Gastrocnemius medialis (tissue), 4 donors: ENCODE measurements at regions not wholly inside any gene's neighbourhood (a gene's known extent, or its start where the extent isn't known, plus 50 kb on each side); places are given as distances from the start of the nearest gene placed in this dataset.

Source experiments
- ATAC-seq, 2 donors: fragments of 150-250 bp; one replicate each; pipeline ENCODE4 v1.9.1; 2016
- DNase-seq, 2 donors: peaks; one replicate each; pipeline ENCODE4 v3.0.0-alpha.2; 2019
- H3K27ac ChIP-seq, 4 donors: fragments of 200-600 bp; sonication (generic); 1 replicate in 1 of 4; 2 replicates in 3 of 4; pipeline ENCODE4 v1.5.1; 2016 to 2018; ENCODE audit warnings: mild to moderate bottlenecking in 2 of 4, moderate library complexity in 1 of 4
- H3K27me3 ChIP-seq, 3 donors: fragments of 200-600 bp; sonication (generic) in 2 of 3; 1 replicate in 1 of 3; 2 replicates in 2 of 3; pipeline versions ENCODE4 v1.5.1 to v1.6.0; 2016 to 2019; ENCODE audit warnings: mild to moderate bottlenecking in 1 of 3, moderate library complexity in 1 of 3
- H3K36me3 ChIP-seq, 2 donors: fragments of 200-600 bp; sonication (generic) in 1 of 2; one replicate each; pipeline ENCODE4 v1.5.1; 2017 to 2018
- H3K4me1 ChIP-seq, 2 donors: fragments of 200-600 bp; sonication (generic) in 1 of 2; one replicate each; pipeline ENCODE4 v1.5.1; 2016 to 2017; ENCODE audit warnings: mild to moderate bottlenecking in 2 of 2
- H3K4me3 ChIP-seq, 4 donors: fragments of 200-600 bp; sonication (generic) in 3 of 4; 1 replicate in 1 of 4; 2 replicates in 3 of 4; pipeline ENCODE4 v1.5.1; 2016 to 2019; ENCODE audit warnings: mild to moderate bottlenecking in 2 of 4
- H3K9me3 ChIP-seq, 3 donors: fragments of 200-600 bp; sonication (generic) in 2 of 3; 1 replicate in 1 of 3; 2 replicates in 2 of 3; pipeline ENCODE4 v1.5.1; 2016 to 2019
- POLR2A ChIP-seq, 2 donors: fragments of 450-650 bp; IDR thresholded peaks; one replicate each; pipeline ENCODE4 v1.6.1; 2017; ENCODE audit warnings: antibody characterized with exemption in 2 of 2, mild to moderate bottlenecking in 2 of 2, moderate library complexity in 2 of 2
- in situ Hi-C, 4 donors: fragments of 200-750 bp; cut with MboI; loops; one replicate each; pipeline versions ENCODE4 v1.15.0 to v1.8.0; 2017; ENCODE audit warnings: low sequenced_read_pairs in 4 of 4
- intact Hi-C: fragments of 100-400 bp; cut with DNase I; formaldehyde crosslinking; loops from one replicate; pipeline ENCODE4 v1.15.1; 2023; ENCODE audit warnings: low total_unique reads
- TF ChIP-seq, protein P1 (sequence below), 5 experiments: fragments of 450-650 bp in 3 of 5; fragments of 200-600 bp in 2 of 5; sonication (generic) in 2 of 5; IDR thresholded peaks in 4 of 5; conservative IDR thresholded peaks in 1 of 5; 1 replicate in 4 of 5; 2 replicates in 1 of 5; pipeline ENCODE4 v1.5.1; 2016 to 2019; ENCODE audit warnings: antibody characterized with exemption in 5 of 5, mild to moderate bottlenecking in 3 of 5, moderate library complexity in 3 of 5

DNA sequence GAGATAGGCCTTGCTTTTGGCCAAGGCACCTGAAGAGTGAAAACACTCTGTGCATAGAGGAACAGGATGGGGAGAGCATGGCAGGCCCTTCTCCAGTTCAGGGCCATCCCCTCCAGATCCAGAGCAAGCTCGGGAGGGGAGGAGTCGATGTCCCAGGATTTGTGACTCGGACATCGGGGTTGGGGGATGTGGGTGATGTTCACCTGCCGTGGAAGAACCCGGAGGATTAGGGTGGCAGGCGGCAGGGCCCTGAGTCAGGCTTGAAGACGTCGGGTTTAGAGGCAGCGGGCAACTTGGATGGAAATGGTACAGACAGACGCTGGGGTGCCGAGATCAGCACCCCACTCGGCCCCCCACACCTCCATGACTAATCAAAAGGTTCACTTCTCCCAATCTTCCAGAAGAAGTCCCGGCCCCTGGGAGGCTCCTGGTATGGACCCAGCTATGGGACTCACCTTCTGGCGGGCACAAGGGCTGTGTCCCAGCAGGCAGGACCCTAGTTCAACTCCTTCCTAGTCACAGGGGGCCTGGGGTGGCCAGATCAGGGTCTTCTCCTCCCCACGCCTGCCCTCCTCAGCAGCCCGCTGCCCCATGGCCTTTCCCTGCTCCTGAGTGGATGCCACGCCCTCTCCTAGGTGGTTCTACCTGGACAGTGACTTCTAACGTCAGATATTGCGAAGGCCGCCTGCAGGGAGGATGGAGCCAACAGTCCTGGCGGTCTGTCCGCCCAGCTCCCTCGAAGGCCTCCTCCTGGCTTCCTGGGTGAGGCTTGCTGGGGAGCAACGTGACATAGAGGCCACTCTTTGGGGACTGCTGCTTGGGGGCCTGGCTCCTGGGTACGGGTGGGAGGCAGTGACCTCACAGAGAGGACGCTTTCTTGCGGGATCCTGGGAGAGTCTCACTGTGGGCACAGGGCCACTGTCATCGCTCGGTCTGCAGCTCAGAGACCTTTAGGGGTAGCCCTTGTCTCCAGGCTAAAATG lies 792.5 kb downstream of the BRD1 start:
- Histone ChIP-seq H3K4me1 (no peaks in the 10 kb centered on the region), H3K36me3 (no peaks in the 10 kb centered on the region), H3K27me3 (peaks cover 0 to 8% (median 0%) of the 10 kb centered on the region in 3 donors), H3K27ac (no peak overlapping the region), H3K9me3 (no peaks in the 10 kb centered on the region), H3K4me3 (no peak overlapping the region)
- TF ChIP-seq, protein P1, sequence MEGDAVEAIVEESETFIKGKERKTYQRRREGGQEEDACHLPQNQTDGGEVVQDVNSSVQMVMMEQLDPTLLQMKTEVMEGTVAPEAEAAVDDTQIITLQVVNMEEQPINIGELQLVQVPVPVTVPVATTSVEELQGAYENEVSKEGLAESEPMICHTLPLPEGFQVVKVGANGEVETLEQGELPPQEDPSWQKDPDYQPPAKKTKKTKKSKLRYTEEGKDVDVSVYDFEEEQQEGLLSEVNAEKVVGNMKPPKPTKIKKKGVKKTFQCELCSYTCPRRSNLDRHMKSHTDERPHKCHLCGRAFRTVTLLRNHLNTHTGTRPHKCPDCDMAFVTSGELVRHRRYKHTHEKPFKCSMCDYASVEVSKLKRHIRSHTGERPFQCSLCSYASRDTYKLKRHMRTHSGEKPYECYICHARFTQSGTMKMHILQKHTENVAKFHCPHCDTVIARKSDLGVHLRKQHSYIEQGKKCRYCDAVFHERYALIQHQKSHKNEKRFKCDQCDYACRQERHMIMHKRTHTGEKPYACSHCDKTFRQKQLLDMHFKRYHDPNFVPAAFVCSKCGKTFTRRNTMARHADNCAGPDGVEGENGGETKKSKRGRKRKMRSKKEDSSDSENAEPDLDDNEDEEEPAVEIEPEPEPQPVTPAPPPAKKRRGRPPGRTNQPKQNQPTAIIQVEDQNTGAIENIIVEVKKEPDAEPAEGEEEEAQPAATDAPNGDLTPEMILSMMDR (IDR thresholded peaks at IDR 0.05 in 4 of 5, conservative IDR thresholded peaks at IDR 0.05 in 1 of 5) = no peak
- no peak for TF ChIP-seq POLR2A (IDR thresholded peaks at IDR 0.05)
- intact Hi-C loops = no loop called here
- DNase-seq (no peak), ATAC-seq (no peak)
- in situ Hi-C loops = no loop called here

DNA sequence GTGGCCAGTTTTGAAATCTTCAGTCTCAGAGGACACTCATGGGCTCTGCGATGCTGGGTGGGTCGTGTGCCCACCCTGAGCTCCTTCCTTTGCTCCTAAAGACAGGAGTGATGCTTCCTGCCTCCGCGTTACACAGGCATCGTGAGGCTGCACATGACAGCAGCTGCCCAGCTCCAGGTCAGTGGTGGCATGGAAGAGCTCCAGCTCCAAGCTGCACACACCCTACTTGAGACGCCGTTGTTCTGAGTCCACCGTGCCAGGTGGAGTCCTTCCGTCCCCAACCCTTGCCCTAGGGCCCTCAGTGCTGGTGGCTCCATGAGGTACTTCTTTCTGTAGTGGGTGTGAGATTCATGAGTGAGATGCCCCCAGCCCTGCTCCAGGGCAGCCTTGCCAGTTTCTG lies 794.1 kb downstream of the BRD1 start:
- Histone ChIP-seq H3K4me1 (no peaks in the 10 kb centered on the region), H3K36me3 (no peaks in the 10 kb centered on the region), H3K27ac (no peak overlapping the region), H3K4me3 (no peak overlapping the region), H3K27me3 (peaks cover 0 to 8% (median 0%) of the 10 kb centered on the region in 3 donors), H3K9me3 (no peaks in the 10 kb centered on the region)
- TF ChIP-seq, protein P1 (IDR thresholded peaks at IDR 0.05 in 4 of 5, conservative IDR thresholded peaks at IDR 0.05 in 1 of 5) = no peak
- TF ChIP-seq POLR2A (IDR thresholded peaks at IDR 0.05) = no peak
- no peak for DNase-seq
- no peak for ATAC-seq
- in situ Hi-C loops = no loop called here
- intact Hi-C loops = no loop called here

DNA sequence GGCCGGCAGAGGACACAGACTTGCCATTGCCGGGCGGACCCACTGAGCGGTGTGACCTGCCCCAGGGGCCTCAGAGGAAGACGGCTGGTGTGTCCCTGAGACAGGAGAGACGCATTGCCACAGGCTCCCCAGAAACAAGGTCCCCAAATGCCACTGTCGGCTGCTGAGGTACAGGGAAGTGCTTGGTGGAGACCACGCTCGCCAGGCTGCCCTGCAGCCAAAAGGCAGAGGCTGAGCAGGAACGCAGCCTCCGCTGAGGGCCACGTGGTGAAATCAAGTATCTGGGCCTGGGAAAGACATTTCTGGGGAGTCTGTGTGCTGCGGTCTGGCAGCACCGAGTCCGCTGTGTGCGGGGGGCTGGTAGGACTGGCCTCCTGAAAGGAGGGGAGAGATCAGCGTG lies 794.9 kb downstream of the BRD1 start:
- H3K4me1 ChIP-seq = no peaks in the 10 kb centered on the region
- H3K27me3 ChIP-seq = peaks cover 0 to 8% (median 0%) of the 10 kb centered on the region in 3 donors
- DNase-seq = no peak
- H3K9me3 ChIP-seq = no peaks in the 10 kb centered on the region
- no peaks in the 10 kb centered on the region for H3K36me3 ChIP-seq
- intact Hi-C loops = no loop called here
- no peak overlapping the region for H3K27ac ChIP-seq
- TF ChIP-seq POLR2A (IDR thresholded peaks at IDR 0.05) = no peak
- TF ChIP-seq, protein P1 (IDR thresholded peaks at IDR 0.05 in 4 of 5, conservative IDR thresholded peaks at IDR 0.05 in 1 of 5) = no peak
- H3K4me3 ChIP-seq = no peak overlapping the region
- ATAC-seq = no peak
- in situ Hi-C loops = no loop called here

DNA sequence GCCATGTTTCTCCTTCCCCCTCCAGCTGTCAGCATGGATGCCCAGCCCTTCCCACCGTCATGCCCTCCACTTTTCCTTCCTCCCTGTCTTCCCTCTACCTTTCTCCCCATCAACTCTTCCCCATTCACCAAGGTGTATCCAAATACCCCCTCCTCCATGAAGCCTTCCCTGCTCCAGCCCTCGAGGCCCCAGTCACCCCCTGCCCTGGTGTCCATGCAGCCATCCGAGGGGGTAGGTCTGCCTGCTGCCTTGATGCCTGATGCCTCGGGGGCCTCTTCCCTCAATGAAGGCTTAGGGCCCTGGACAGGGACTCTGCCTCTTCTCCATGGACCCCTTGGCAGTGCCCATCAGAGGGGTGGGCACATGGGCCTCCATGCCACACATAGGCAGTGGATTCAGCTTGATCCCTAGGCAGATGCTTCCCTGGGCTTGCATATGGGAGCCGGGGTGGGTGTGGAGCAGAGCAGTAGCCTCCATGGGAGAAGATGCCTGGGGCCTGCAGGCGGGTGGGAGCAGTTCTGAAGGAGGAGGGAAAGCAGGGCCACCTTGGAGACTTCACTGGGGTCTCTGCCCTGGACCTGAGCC lies 795.8 kb downstream of the BRD1 start:
- no peaks in the 10 kb centered on the region for H3K4me1 ChIP-seq
- ATAC-seq (no peak), DNase-seq (no peak)
- H3K27ac ChIP-seq = no peak overlapping the region
- H3K27me3 ChIP-seq = peaks cover 0 to 8% (median 0%) of the 10 kb centered on the region in 3 donors
- no peaks in the 10 kb centered on the region for H3K36me3 ChIP-seq
- H3K4me3 ChIP-seq = no peak overlapping the region
- H3K9me3 ChIP-seq = no peaks in the 10 kb centered on the region
- in situ Hi-C loops (no loop called here), intact Hi-C loops (no loop called here)
- no peak for TF ChIP-seq POLR2A (IDR thresholded peaks at IDR 0.05)

DNA sequence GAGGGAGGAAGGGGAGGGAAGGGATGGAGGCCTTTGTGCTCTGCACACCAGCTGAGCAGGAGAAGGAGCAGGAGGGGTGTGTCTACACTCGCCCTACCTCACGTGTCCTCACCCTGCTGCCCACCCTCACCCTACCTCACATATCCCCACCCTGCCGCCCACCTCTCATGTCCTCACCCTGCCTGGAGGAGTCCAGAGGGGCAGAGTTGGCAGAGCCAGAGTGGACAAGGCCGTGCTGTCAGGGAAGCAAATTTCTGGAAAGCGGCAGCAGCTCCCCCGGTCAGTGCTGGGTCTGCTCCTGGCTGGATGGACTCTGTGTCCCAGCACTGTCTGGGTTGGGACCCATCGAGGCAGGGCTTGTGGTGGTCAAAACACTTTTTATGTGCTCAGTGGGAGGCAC lies 799.6 kb downstream of the BRD1 start:
- intact Hi-C loops (no loop called here), in situ Hi-C loops (no loop called here)
- TF ChIP-seq POLR2A (IDR thresholded peaks at IDR 0.05) = no peak
- TF ChIP-seq, protein P1 (IDR thresholded peaks at IDR 0.05 in 4 of 5, conservative IDR thresholded peaks at IDR 0.05 in 1 of 5) = no peak
- Histone ChIP-seq H3K27me3 (peaks cover 0 to 4% (median 4%) of the 10 kb centered on the region in 3 donors), H3K36me3 (no peaks in the 10 kb centered on the region), H3K4me3 (no peak overlapping the region), H3K9me3 (no peaks in the 10 kb centered on the region), H3K27ac (no peak overlapping the region), H3K4me1 (no peaks in the 10 kb centered on the region)
- DNase-seq (no peak), ATAC-seq (no peak)
